Breast epithelium (tissue), 4 donors: ENCODE measurements at regions not wholly inside any gene's neighbourhood (a gene's known extent, or its start where the extent isn't known, plus 50 kb on each side); places are given as distances from the start of the nearest gene placed in this dataset.

Experiments used
- DNase-seq, 2 donors: peaks; one replicate each; pipeline ENCODE4 v3.0.0-alpha.2; 2019; ENCODE audit warnings: low spot score in 2 of 2
- H3K27ac ChIP-seq, 2 donors: fragments of 200-600 bp; sonication (generic) in 1 of 2; one replicate each; pipeline ENCODE4 v1.5.1; 2016 to 2019; ENCODE audit warnings: mild to moderate bottlenecking in 1 of 2
- H3K27me3 ChIP-seq, 2 donors: fragments of 200-600 bp; sonication (generic) in 1 of 2; one replicate each; pipeline versions ENCODE4 v1.5.1 to v1.6.0; 2017 to 2019; ENCODE audit warnings: control low read depth in 1 of 2, mild to moderate bottlenecking in 1 of 2
- H3K36me3 ChIP-seq: fragments of 200-600 bp; one replicate; pipeline ENCODE4 v1.5.1; 2019
- H3K4me1 ChIP-seq, 2 donors: fragments of 200-600 bp; sonication (generic); one replicate each; pipeline ENCODE4 v1.5.1; 2016 to 2019; ENCODE audit warnings: control low read depth in 1 of 2
- H3K4me3 ChIP-seq, 3 donors: fragments of 200-600 bp; sonication (generic); 1 replicate in 2 of 3; 2 replicates in 1 of 3; pipeline ENCODE4 v1.5.1; 2016 to 2019; ENCODE audit warnings: mild to moderate bottlenecking in 3 of 3, moderate library complexity in 2 of 3
- H3K9me3 ChIP-seq, 2 donors: fragments of 200-600 bp; sonication (generic) in 1 of 2; one replicate each; pipeline ENCODE4 v1.5.1; 2016 to 2019; ENCODE audit warnings: control low read depth in 1 of 2
- CTCF ChIP-seq, 3 donors: fragments of 450-650 bp; IDR thresholded peaks; one replicate each; pipeline ENCODE4 v1.5.1; 2016 to 2017; ENCODE audit warnings: antibody characterized with exemption in 3 of 3, mild to moderate bottlenecking in 3 of 3, moderate library complexity in 3 of 3
- POLR2A ChIP-seq: fragments of 450-650 bp; IDR thresholded peaks from one replicate; pipeline ENCODE4 v1.6.1; 2016; ENCODE audit warnings: antibody characterized with exemption, mild to moderate bottlenecking, moderate library complexity
- POLR2AphosphoS5 ChIP-seq, 3 donors: sonication (generic); formaldehyde crosslinking; IDR thresholded peaks; one replicate each; pipeline ENCODE4 v1.6.1; 2017; ENCODE audit warnings: antibody characterized with exemption in 3 of 3
- intact Hi-C: fragments of 100-400 bp; cut with DNase I; formaldehyde crosslinking; loops from one replicate; pipeline ENCODE4 v1.15.1; 2023; ENCODE audit warnings: low total_unique reads

GRCh38 chr12:5192726-5193125, 149.0 kb downstream of the KCNA5 start:
- no peak for TF ChIP-seq POLR2AphosphoS5 (IDR thresholded peaks at IDR 0.05)
- no peak for TF ChIP-seq POLR2A
- TF ChIP-seq CTCF (IDR thresholded peaks at IDR 0.05) = no peak
- Histone ChIP-seq H3K4me1 (no peaks in the 10 kb centered on the region), H3K9me3 (no peaks in the 10 kb centered on the region), H3K36me3 (no peaks in the 10 kb centered on the region), H3K4me3 (no peak overlapping the region), H3K27ac (no peak overlapping the region), H3K27me3 (no peaks in the 10 kb centered on the region)
- intact Hi-C loops = no loop called here
- no peak for DNase-seq

GRCh38 chr12:5194306-5194705, 150.6 kb downstream of the KCNA5 start:
- H3K4me1 ChIP-seq = no peaks in the 10 kb centered on the region
- H3K4me3 ChIP-seq = no peak overlapping the region
- DNase-seq = no peak
- H3K27me3 ChIP-seq = peaks cover 0 to under 1% of the 10 kb centered on the region in 2 donors
- intact Hi-C loops = no loop called here
- no peaks in the 10 kb centered on the region for H3K36me3 ChIP-seq
- no peak for TF ChIP-seq POLR2AphosphoS5 (IDR thresholded peaks at IDR 0.05)
- no peak for TF ChIP-seq CTCF (IDR thresholded peaks at IDR 0.05)
- TF ChIP-seq POLR2A = no peak
- no peak overlapping the region for H3K27ac ChIP-seq
- no peaks in the 10 kb centered on the region for H3K9me3 ChIP-seq

GRCh38 chr12:5195244-5195643, 151.6 kb downstream of the KCNA5 start:
- no peak for DNase-seq
- intact Hi-C loops = no loop called here

GRCh38 chr12:5195691-5196090, 152.0 kb downstream of the KCNA5 start:
- H3K27ac ChIP-seq = no peak overlapping the region
- H3K4me1 ChIP-seq = no peaks in the 10 kb centered on the region
- H3K9me3 ChIP-seq = no peaks in the 10 kb centered on the region
- H3K27me3 ChIP-seq = peaks cover 0 to 10% of the 10 kb centered on the region in 2 donors
- H3K4me3 ChIP-seq = no peak overlapping the region
- intact Hi-C loops = no loop called here
- H3K36me3 ChIP-seq = no peaks in the 10 kb centered on the region
- no peak for DNase-seq
- TF ChIP-seq POLR2AphosphoS5 (IDR thresholded peaks at IDR 0.05) = no peak
- TF ChIP-seq CTCF (IDR thresholded peaks at IDR 0.05) = no peak
- no peak for TF ChIP-seq POLR2A

More at GRCh38 chr12:5195244-5195643, 151.6 kb downstream of the KCNA5 start:
- no peak overlapping the region for H3K27ac ChIP-seq
- TF ChIP-seq POLR2A (no peak), CTCF (IDR thresholded peaks at IDR 0.05) (no peak), POLR2AphosphoS5 (IDR thresholded peaks at IDR 0.05) (no peak)
- peaks cover 0 to 9% of the 10 kb centered on the region in 2 donors for H3K27me3 ChIP-seq
- H3K4me3 ChIP-seq = no peak overlapping the region
- no peaks in the 10 kb centered on the region for H3K4me1 ChIP-seq
- no peaks in the 10 kb centered on the region for H3K9me3 ChIP-seq
- no peaks in the 10 kb centered on the region for H3K36me3 ChIP-seq

GRCh38 chr12:5197131-5197530, 153.5 kb downstream of the KCNA5 start:
- H3K27ac ChIP-seq = no peak overlapping the region
- intact Hi-C loops = no loop called here
- TF ChIP-seq POLR2A (no peak), CTCF (IDR thresholded peaks at IDR 0.05) (no peak), POLR2AphosphoS5 (IDR thresholded peaks at IDR 0.05) (no peak)
- no peaks in the 10 kb centered on the region for H3K4me1 ChIP-seq
- H3K9me3 ChIP-seq = no peaks in the 10 kb centered on the region
- peaks cover 0 to 10% of the 10 kb centered on the region in 2 donors for H3K27me3 ChIP-seq
- H3K4me3 ChIP-seq = no peak overlapping the region
- no peaks in the 10 kb centered on the region for H3K36me3 ChIP-seq
- DNase-seq = no peak
